Renal cortical epithelial cell (primary cell): ENCODE measurements at regions not wholly inside any gene's neighbourhood (a gene's known extent, or its start where the extent isn't known, plus 50 kb on each side); places are given as distances from the start of the nearest gene placed in this dataset.
A peak's percentile ranks its signal among the peaks of the same experiment; 100 is the strongest.
"Not testable (repeated sequence)": the region's sequence is repeated elsewhere in the genome, so short reads cannot be mapped to it uniquely, and the experiment has no call there.

Experiments
- DNase-seq: peaks from one replicate; pipeline ENCODE4 v3.0.0-alpha.2; 2011; ENCODE audit warnings: low read depth

DNA sequence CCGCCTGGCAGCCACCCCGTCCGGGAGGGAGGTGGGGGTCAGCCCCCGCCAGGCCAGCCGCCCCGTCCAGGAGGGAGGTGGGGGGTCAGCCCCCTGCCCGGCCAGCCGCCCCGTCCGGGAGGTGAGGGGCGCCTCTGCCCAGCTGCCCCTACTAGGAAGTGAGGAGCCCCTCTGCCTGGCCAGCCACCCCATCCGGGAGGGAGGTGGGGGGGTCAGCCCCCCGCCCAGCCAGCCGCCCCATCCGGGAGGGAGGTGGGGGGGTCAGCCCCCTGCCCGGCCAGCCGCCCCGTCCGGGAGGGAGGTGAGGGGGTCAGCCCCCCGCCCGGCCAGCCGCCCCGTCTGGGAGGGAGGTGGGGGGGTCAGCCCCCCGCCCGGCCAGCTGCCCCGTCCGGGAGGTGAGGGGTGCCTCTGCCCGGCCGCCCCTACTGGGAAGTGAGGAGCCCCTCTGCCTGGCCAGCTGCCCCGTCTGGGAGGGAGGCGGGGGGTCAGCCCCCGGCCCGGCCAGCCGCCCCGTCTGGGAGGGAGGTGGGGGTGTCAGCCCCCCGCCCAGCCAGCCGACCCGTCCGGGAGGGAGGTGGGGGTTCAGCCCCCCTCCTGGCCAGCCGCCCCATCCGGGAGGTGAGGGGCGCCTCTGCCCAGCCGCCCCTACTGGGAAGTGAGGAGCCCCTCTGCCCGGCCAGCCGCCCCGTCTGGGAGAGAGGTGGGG lies 476.6 kb downstream of the MID1IP1 start:
- DNase-seq: not testable (repeated sequence)

- DNase-seq: no peak
Measured at GRCh38 chrX:39283239-39283638, 482.0 kb downstream of the MID1IP1 start.

- DNase-seq: no peak
Measured at GRCh38 chrX:39288592-39288991, 487.3 kb downstream of the MID1IP1 start.

DNA sequence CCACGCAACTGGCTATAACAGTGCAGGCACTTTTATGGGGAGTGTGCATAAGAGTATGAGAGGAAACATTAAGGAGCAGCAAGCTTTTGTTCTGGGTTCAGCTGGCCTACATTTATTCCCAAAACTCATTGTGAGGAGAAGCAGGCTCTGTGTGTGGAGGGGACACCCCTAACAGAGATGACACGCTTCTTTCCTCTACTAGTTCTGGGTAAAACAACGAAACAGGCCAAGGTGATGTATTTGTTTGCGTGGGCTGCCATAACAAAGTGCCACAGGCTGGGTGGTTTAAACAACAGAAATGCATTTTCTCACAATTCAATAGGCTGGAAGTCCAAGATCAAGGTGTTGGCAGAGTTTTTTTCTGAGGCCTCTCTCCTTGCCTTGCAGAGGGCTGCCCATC lies 488.6 kb downstream of the MID1IP1 start:
- no peak for DNase-seq

GRCh38 chrX:39293203-39293602 lies 491.9 kb downstream of the MID1IP1 start:
- no peak for DNase-seq

- no peak for DNase-seq
Measured at GRCh38 chrX:39296472-39296871, 495.2 kb downstream of the MID1IP1 start.

DNA sequence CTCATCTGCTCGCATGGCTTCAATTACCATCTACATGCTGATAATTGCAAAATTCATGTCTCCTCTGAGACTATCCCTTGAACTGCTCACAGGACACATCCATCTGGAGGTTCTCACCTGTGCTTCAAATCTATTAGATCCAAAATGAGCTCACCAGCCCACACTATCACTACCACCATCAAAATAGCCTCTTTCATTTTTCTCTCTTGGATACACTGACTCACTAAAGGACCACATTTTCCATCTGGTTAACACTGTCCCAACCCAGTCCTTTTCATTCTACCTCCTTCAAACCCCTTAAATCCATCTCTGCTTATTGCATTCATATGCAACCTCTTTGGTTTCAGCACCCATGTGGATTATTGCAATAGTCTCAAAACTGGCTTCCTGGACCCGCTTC lies 497.6 kb downstream of the MID1IP1 start:
- DNase-seq: no peak

- DNase-seq: no peak
Measured at GRCh38 chrX:39299615-39300014, 498.4 kb downstream of the MID1IP1 start.

- no peak for DNase-seq
Measured at GRCh38 chrX:39301036-39301435, 499.8 kb downstream of the MID1IP1 start.

- DNase-seq: no peak
Measured at GRCh38 chrX:39302838-39303237, 501.6 kb downstream of the MID1IP1 start.

DNA sequence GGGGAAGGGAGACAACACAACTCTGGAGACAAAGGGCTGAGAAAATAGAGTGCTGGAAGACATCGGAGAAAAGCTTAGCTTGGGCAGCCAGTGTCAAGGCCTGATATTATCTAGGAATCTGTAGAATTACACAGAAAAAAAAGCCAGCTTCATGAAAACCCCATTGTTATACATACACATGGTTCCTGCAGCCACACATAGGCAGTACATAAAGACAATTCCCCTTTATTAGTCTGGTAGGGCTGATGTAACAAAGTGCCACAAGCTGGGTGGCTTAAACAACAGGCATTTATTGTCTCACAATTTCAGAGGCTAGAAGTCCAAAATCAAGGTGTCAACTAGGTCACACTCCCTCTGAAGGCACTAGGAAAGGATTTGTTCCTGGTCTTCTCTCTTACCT lies 503.5 kb downstream of the MID1IP1 start:
- no peak for DNase-seq

GRCh38 chrX:39307488-39307887 lies 506.2 kb downstream of the MID1IP1 start:
- DNase-seq: no peak

DNA sequence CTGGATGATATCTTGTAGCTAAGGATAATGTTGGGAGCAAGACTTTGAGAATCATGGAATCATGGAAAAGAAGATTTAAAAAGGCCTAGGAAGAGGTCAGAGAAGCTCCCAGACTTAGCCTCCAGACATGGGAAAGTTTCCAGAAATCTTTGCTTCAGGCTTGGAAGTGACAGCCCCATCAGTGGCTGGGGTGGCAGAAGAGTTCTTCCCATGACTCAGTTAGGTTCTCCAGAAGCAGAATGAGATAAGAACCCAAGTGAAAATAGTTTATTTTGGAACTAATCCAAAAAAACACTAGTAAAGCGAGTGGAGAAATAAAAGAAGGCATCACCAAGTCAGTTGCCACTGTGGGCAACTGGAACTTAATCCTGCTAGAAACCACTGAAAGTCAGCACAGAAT lies 506.9 kb downstream of the MID1IP1 start:
- peak; percentile 2 for DNase-seq

- peak; percentile 84 for DNase-seq
Measured at GRCh38 chrX:39309018-39309635, 507.9 kb downstream of the MID1IP1 start.

DNA sequence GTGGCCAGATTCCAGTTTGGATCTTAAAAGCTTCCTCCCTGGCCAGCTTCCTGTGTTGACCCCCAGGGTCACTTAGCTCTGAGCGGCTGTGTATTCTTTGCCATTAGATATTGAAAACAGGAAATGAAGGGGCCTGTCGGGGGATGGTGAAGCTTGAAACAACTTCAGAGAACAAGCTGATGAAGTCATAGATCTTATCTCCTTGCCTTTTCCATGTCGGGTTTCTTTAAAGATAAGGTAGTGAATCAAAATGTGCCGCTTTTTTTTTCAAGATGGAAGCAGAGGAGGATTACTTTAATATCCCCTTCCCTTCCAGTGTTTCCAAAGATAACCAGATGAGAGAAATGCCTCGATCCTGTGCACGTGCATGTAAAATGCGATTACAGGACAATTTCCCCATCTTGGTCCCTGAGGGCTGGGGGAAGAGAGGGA lies 508.5 kb downstream of the MID1IP1 start:
- no peak for DNase-seq

- DNase-seq: no peak
Measured at GRCh38 chrX:39310891-39311290, 509.6 kb downstream of the MID1IP1 start.

- no peak for DNase-seq
Measured at GRCh38 chrX:39311646-39312045, 510.4 kb downstream of the MID1IP1 start.

- no peak for DNase-seq
Measured at GRCh38 chrX:39313146-39313545, 511.9 kb downstream of the MID1IP1 start.

DNA sequence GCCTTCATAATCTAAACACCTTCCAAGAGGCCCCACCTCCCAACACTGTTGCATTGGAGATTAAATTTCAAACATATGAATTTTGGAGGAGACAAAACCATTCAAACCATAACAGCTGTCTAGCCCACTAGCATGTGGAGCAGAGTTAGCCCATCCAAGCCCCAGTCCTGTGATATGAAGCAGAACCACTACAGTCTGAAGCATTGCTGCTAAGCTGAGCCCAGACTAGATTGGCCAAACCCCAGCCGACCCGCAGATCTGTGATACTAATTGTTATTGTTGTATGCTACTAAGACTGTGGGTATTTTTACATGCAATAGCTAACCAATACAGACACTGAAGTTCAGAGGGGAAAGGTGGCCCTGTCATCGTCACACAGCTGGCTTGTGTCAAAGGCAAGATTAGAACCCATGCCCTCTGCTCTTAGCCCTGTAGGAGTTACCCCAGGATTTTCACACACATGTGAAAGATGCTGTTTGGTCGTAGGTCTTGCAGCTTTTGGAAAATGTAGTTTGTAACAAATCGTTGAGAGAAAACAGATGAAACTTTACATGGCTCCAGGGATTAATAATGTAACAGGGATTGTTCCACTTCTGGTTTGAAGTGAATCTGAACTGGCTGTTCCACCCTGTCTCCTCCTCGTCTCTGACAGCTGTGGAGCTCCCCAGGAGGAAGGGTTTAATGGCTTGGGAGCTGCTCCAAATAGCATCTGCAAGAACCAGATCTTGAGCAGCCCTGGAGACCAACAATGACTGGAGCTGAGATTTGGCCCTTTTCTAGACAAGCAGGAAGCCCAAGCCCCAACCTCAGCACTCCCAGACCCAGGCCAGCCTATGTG lies 517.5 kb downstream of the MID1IP1 start:
- DNase-seq: no peak

GRCh38 chrX:39320165-39320564 lies 518.9 kb downstream of the MID1IP1 start:
- no peak for DNase-seq

DNA sequence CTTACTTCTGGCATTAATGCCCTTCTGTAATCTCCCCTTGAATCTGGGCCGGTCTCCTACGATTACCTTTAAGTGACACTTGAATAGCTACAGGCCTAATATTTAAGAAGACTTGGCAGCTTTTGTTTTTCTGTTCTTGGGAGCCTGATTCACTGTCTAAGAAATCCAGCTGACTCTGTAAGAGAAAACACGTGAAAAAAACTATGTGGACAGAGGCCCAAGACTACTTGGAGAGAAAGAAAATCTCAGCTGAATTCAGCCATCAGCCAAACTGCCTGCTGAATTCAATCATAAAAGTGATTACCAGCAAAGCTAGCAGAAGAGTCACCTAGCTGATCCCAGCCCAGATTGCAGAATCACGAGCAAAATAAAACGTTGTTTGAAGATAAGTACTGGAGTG lies 521.2 kb downstream of the MID1IP1 start:
- no peak for DNase-seq

GRCh38 chrX:39324233-39324930 lies 523.1 kb downstream of the MID1IP1 start:
- DNase-seq: no peak
